B cell (primary cell): ENCODE measurements at regions not wholly inside any gene's neighbourhood (a gene's known extent, or its start where the extent isn't known, plus 50 kb on each side); places are given as distances from the start of the nearest gene placed in this dataset.

Source experiments
- ATAC-seq: fragments of 200-7000 bp; cut with Tn5 transposase; one replicate; pipeline ENCODE4 v1.10.0; 2021; ENCODE audit warnings: low read depth, mild to moderate bottlenecking, moderate number of reproducible peaks, moderate library complexity
- CTCF ChIA-PET: fragments of 350-600 bp; sonication (Branson Sonifier 250); formaldehyde crosslinking; loops from one replicate; lab custom pipeline; 2021; ENCODE audit warnings: antibody characterized with exemption, inconsistent platforms; lab: Charles Lee
- POLR2A ChIA-PET: fragments of 350-600 bp; sonication (Branson Sonifier 250); formaldehyde crosslinking; loops from one replicate; lab custom pipeline; 2021; ENCODE audit warnings: antibody characterized with exemption; lab: Charles Lee
- DNase-seq: peaks from one replicate; pipeline ENCODE4 v3.0.0; 2013
- H2AFZ ChIP-seq: 2 replicates; pipeline ENCODE4 v1.6.1; 2012; ENCODE audit warnings: mild to moderate bottlenecking, low read depth, low read length; ENCODE audit not compliant: insufficient read depth, poor library complexity, severe bottlenecking
- H3K27ac ChIP-seq, 2 donors: 1 replicate in 1 of 2; 2 replicates in 1 of 2; pipeline ENCODE4 v1.5.1; 2012 to 2013; ENCODE audit warnings: low read length in 2 of 2, mild to moderate bottlenecking in 2 of 2, moderate library complexity in 1 of 2
- H3K27me3 ChIP-seq, 4 experiments: fragments of 200-600 bp in 1 of 4; sonication (generic) in 1 of 4; replicated peaks in 1 of 4; 1 replicate in 2 of 4; 2 replicates in 2 of 4; pipeline versions ENCODE4 v1.6.1 to v1.7.0; 2013 to 2016; ENCODE audit warnings: low read length in 3 of 4, mild to moderate bottlenecking in 2 of 4, mixed read lengths in 1 of 4, moderate library complexity in 1 of 4; ENCODE audit not compliant: insufficient read depth in 4 of 4, control insufficient read depth in 3 of 4; ENCODE audit errors: control extremely low read depth in 1 of 4
- H3K36me3 ChIP-seq, 2 experiments: replicated peaks in 1 of 2; 1 replicate in 1 of 2; 2 replicates in 1 of 2; pipeline versions ENCODE4 v1.6.1 to v1.7.1; 2013; ENCODE audit warnings: low read length in 1 of 2; ENCODE audit not compliant: insufficient read depth in 2 of 2, control insufficient read depth in 1 of 2; ENCODE audit errors: control extremely low read depth in 1 of 2, extremely low read depth in 1 of 2
- H3K4me1 ChIP-seq, 2 donors: fragments of 200-600 bp in 1 of 2; sonication (generic) in 1 of 2; 1 replicate in 1 of 2; 2 replicates in 1 of 2; pipeline versions ENCODE4 v1.5.1 to v1.6.1; 2013 to 2017; ENCODE audit warnings: low read length in 2 of 2; ENCODE audit not compliant: control insufficient read depth in 2 of 2, insufficient read depth in 2 of 2
- H3K4me2 ChIP-seq: replicated peaks from 2 replicates; pipeline ENCODE3; 2012; ENCODE audit warnings: mild to moderate bottlenecking, low read depth, low read length; ENCODE audit not compliant: poor library complexity, severe bottlenecking
- H3K4me3 ChIP-seq, 5 experiments: fragments of 200-600 bp in 1 of 5; sonication (generic) in 1 of 5; 1 replicate in 3 of 5; 2 replicates in 2 of 5; pipeline versions ENCODE4 v1.5.1 to v1.7.0; 2011 to 2016; ENCODE audit warnings: low read length in 4 of 5, mild to moderate bottlenecking in 4 of 5, low read depth in 2 of 5, control low read depth in 1 of 5, moderate library complexity in 1 of 5; ENCODE audit not compliant: insufficient read depth in 1 of 5; ENCODE audit errors: control extremely low read depth in 1 of 5, extremely low read depth in 1 of 5
- H3K79me2 ChIP-seq: fragments of 200-600 bp; sonication (generic); one replicate; pipeline ENCODE4 v1.6.0; 2016; ENCODE audit warnings: low read length; ENCODE audit not compliant: control insufficient read depth, insufficient read depth
- H3K9ac ChIP-seq: fragments of 200-600 bp; sonication (generic); 2 replicates; pipeline ENCODE4 v1.6.1; 2017; ENCODE audit warnings: mild to moderate bottlenecking, low read length, moderate library complexity
- H3K9me3 ChIP-seq, 3 donors: one replicate each; pipeline versions ENCODE4 v1.6.1 to v1.7.1; 2013; ENCODE audit warnings: low read length in 2 of 3; ENCODE audit not compliant: control insufficient read depth in 2 of 3, insufficient read depth in 1 of 3; ENCODE audit errors: control extremely low read depth in 1 of 3
- H4K20me1 ChIP-seq: 2 replicates; pipeline ENCODE4 v1.6.0; 2012; ENCODE audit warnings: mild to moderate bottlenecking, low read length; ENCODE audit not compliant: insufficient read depth, control insufficient read depth, poor library complexity, severe bottlenecking
- H3K27ac Mint-ChIP-seq: one replicate; pipeline ENCODE4 v1.8.0; 2021; ENCODE audit warnings: mixed read lengths
- H3K27me3 Mint-ChIP-seq: one replicate; pipeline ENCODE4 v1.8.0; 2021; ENCODE audit warnings: mixed read lengths
- H3K4me1 Mint-ChIP-seq: one replicate; pipeline ENCODE4 v1.8.0; 2021; ENCODE audit warnings: mixed read lengths
- H3K4me3 Mint-ChIP-seq: one replicate; pipeline ENCODE4 v1.8.0; 2021; ENCODE audit warnings: mixed read lengths
- H3K9me3 Mint-ChIP-seq: one replicate; pipeline ENCODE4 v1.8.0; 2022; ENCODE audit warnings: mixed read lengths; ENCODE audit not compliant: insufficient read depth
- EZH2 ChIP-seq: IDR thresholded peaks from 2 replicates; pipeline ENCODE4 v1.6.1; 2012; ENCODE audit warnings: borderline replicate concordance, low read depth, mild to moderate bottlenecking, moderate library complexity, low read length; ENCODE audit not compliant: insufficient read depth, poor library complexity, severe bottlenecking
- WGBS: methylation state at CpG from one replicate; pipeline ENCODE4 v1.1.5; 2013; ENCODE audit warnings: missing lambda C conversion rate; ENCODE audit not compliant: insufficient coverage; 5-methylcytosine and 5-hydroxymethylcytosine counted together
- intact Hi-C: fragments of 100-400 bp; cut with micrococcal nuclease; formaldehyde crosslinking; loops from one replicate; pipeline ENCODE4 v1.10.0; 2022
- TF ChIP-seq, protein P1 (sequence below): fragments of 200-600 bp; IDR thresholded peaks from one replicate; pipeline ENCODE4 v1.8.0; 2022; ENCODE audit warnings: antibody characterized with exemption, mild to moderate bottlenecking

DNA sequence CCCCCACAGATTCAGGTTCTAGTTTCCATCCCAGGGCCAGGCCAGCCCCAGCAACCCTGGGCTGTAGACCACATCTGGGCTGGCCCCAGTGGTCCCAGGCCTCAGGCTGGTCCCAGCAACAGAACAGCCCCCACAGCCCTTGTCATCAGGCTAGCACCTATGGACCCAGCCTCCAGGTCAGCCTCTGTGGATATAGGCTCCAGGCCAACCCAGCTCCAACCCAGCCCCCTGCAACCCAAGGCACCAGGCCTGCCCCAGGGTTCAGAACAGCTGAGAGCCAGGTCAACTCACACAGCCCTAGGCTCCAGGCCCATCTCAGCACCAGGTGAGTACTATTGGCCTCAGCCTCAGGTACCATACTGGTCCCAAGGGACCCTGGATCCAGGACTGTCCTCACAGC lies 155.3 kb downstream of the PWWP3B start:
- H3K36me3 ChIP-seq: no peaks in the 10 kb centered on the region
- CTCF ChIA-PET: no interaction called here
- Mint-ChIP-seq H3K27ac (no peak overlapping the region), H3K27me3 (no peaks in the 10 kb centered on the region), H3K4me3 (no peak overlapping the region), H3K4me1 (no peaks in the 10 kb centered on the region), H3K9me3 (no peaks in the 10 kb centered on the region)
- no peaks in the 10 kb centered on the region for H4K20me1 ChIP-seq
- no peak overlapping the region for H3K27ac ChIP-seq
- no peaks in the 10 kb centered on the region for H3K79me2 ChIP-seq
- no peak overlapping the region for H2AFZ ChIP-seq
- no peak overlapping the region for H3K9ac ChIP-seq
- H3K9me3 ChIP-seq: peaks cover 0 to 11% (median 0%) of the 10 kb centered on the region in 3 donors
- H3K4me2 ChIP-seq: no peak overlapping the region
- H3K27me3 ChIP-seq: no peaks in the 10 kb centered on the region
- POLR2A ChIA-PET: no interaction called here
- TF ChIP-seq, protein P1, sequence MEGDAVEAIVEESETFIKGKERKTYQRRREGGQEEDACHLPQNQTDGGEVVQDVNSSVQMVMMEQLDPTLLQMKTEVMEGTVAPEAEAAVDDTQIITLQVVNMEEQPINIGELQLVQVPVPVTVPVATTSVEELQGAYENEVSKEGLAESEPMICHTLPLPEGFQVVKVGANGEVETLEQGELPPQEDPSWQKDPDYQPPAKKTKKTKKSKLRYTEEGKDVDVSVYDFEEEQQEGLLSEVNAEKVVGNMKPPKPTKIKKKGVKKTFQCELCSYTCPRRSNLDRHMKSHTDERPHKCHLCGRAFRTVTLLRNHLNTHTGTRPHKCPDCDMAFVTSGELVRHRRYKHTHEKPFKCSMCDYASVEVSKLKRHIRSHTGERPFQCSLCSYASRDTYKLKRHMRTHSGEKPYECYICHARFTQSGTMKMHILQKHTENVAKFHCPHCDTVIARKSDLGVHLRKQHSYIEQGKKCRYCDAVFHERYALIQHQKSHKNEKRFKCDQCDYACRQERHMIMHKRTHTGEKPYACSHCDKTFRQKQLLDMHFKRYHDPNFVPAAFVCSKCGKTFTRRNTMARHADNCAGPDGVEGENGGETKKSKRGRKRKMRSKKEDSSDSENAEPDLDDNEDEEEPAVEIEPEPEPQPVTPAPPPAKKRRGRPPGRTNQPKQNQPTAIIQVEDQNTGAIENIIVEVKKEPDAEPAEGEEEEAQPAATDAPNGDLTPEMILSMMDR: no peak
- no peak for TF ChIP-seq EZH2
- no peak overlapping the region for H3K4me3 ChIP-seq
- intact Hi-C loops: loop anchor here (10.0 kb wide), 1 partner anchor 179 kb away; no protein-coding TSS in a partner anchor
- DNase-seq: no peak
- H3K4me1 ChIP-seq: no peaks in the 10 kb centered on the region
- ATAC-seq: no peak

DNA sequence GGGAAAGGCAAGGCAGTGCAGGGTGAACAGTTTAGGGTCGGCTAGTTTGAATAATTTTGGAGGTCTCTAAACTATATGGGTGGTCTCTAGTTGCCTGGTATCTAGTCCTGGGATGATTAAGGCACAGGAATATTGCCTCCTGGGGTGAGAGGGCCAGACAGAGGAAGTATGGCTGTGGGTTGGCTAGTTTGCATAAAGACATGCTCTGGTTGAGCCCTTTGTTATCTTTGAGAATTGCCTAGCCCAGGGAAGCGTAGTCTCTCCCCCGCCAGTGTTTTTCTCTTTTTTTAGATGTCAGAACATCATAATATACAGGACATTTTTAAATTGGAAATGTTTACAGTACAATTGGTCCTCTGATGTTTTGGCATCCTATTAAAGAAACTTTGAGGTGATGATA lies 163.5 kb downstream of the PWWP3B start:
- intact Hi-C loops: no loop called here
- Mint-ChIP-seq H3K27me3 (no peaks in the 10 kb centered on the region), H3K4me1 (no peaks in the 10 kb centered on the region), H3K27ac (no peak overlapping the region), H3K4me3 (no peak overlapping the region), H3K9me3 (no peaks in the 10 kb centered on the region)
- TF ChIP-seq, protein P1: no peak
- no peak for TF ChIP-seq EZH2
- Histone ChIP-seq H3K4me2 (no peak overlapping the region), H3K27me3 (no peaks in the 10 kb centered on the region), H4K20me1 (no peaks in the 10 kb centered on the region), H3K9ac (no peak overlapping the region), H3K27ac (no peak overlapping the region), H3K4me3 (no peak overlapping the region), H3K79me2 (no peaks in the 10 kb centered on the region), H3K4me1 (no peaks in the 10 kb centered on the region), H2AFZ (no peak overlapping the region), H3K36me3 (no peaks in the 10 kb centered on the region), H3K9me3 (no peaks in the 10 kb centered on the region)
- CTCF ChIA-PET: no interaction called here
- ATAC-seq: no peak
- WGBS: 40% methylated on average over 1 of the region's 3 CpGs
- DNase-seq: no peak
- POLR2A ChIA-PET: no interaction called here
